Right atrium auricular region (tissue), 2 donors: ENCODE measurements at regions not wholly inside any gene's neighbourhood (a gene's known extent, or its start where the extent isn't known, plus 50 kb on each side); places are given as distances from the start of the nearest gene placed in this dataset.

ENCODE experiments used
- DNase-seq: peaks from one replicate; pipeline ENCODE4 v3.0.0-alpha.2; 2019; ENCODE audit warnings: low spot score
- H3K27ac ChIP-seq, 2 donors: fragments of 200-600 bp; sonication (generic); 1 replicate in 1 of 2; 2 replicates in 1 of 2; pipeline ENCODE4 v1.5.1; 2016 to 2019
- H3K27me3 ChIP-seq, 2 donors: fragments of 200-600 bp; sonication (generic); one replicate each; pipeline versions ENCODE4 v1.5.1 to v1.6.0; 2017 to 2019
- H3K36me3 ChIP-seq: fragments of 200-600 bp; sonication (generic); one replicate; pipeline ENCODE4 v1.5.1; 2016
- H3K4me1 ChIP-seq, 2 donors: fragments of 200-600 bp; sonication (generic); one replicate each; pipeline versions ENCODE4 v1.5.1 to v1.6.0; 2017 to 2019
- H3K4me3 ChIP-seq, 2 donors: fragments of 200-600 bp; sonication (generic); 1 replicate in 1 of 2; 2 replicates in 1 of 2; pipeline ENCODE4 v1.5.1; 2017 to 2019; ENCODE audit warnings: mild to moderate bottlenecking in 1 of 2, moderate library complexity in 1 of 2
- H3K9me3 ChIP-seq, 2 donors: fragments of 200-600 bp; sonication (generic); one replicate each; pipeline ENCODE4 v1.5.1; 2019
- CTCF ChIP-seq, 2 donors: fragments of 200-600 bp; sonication (generic); IDR thresholded peaks; one replicate each; pipeline ENCODE4 v1.5.1; 2019; ENCODE audit warnings: antibody characterized with exemption in 2 of 2

- Histone ChIP-seq H3K4me3 (no peak overlapping the region), H3K36me3 (no peaks in the 10 kb centered on the region), H3K27me3 (no peaks in the 10 kb centered on the region), H3K9me3 (no peaks in the 10 kb centered on the region), H3K27ac (no peak overlapping the region), H3K4me1 (no peaks in the 10 kb centered on the region)
- TF ChIP-seq CTCF (IDR thresholded peaks at IDR 0.05): peak; percentile 42 to 86
- DNase-seq: peak; percentile 76
Measured at GRCh38 chr14:22386924-22387775, 201.9 kb downstream of the DAD1 start.

- no peaks in the 10 kb centered on the region for H3K9me3 ChIP-seq
- no peak for DNase-seq
- H3K27me3 ChIP-seq: no peaks in the 10 kb centered on the region
- no peaks in the 10 kb centered on the region for H3K4me1 ChIP-seq
- TF ChIP-seq CTCF (IDR thresholded peaks at IDR 0.05): no peak
- no peaks in the 10 kb centered on the region for H3K36me3 ChIP-seq
- no peak overlapping the region for H3K4me3 ChIP-seq
- H3K27ac ChIP-seq: no peak overlapping the region
Measured at GRCh38 chr14:22384974-22385526, 204.0 kb downstream of the DAD1 start.

GRCh38 chr14:22384167-22384549 lies 204.9 kb downstream of the DAD1 start:
- no peak for TF ChIP-seq CTCF (IDR thresholded peaks at IDR 0.05)
- no peaks in the 10 kb centered on the region for H3K27me3 ChIP-seq
- H3K4me1 ChIP-seq: no peaks in the 10 kb centered on the region
- no peaks in the 10 kb centered on the region for H3K9me3 ChIP-seq
- no peaks in the 10 kb centered on the region for H3K36me3 ChIP-seq
- H3K27ac ChIP-seq: no peak overlapping the region
- no peak for DNase-seq
- no peak overlapping the region for H3K4me3 ChIP-seq

- H3K9me3 ChIP-seq: no peaks in the 10 kb centered on the region
- no peak overlapping the region for H3K27ac ChIP-seq
- no peak for DNase-seq
- no peaks in the 10 kb centered on the region for H3K4me1 ChIP-seq
- no peaks in the 10 kb centered on the region for H3K36me3 ChIP-seq
- TF ChIP-seq CTCF (IDR thresholded peaks at IDR 0.05): no peak
- H3K4me3 ChIP-seq: no peak overlapping the region
- no peaks in the 10 kb centered on the region for H3K27me3 ChIP-seq
Measured at GRCh38 chr14:22383515-22384166, 205.4 kb downstream of the DAD1 start.

GRCh38 chr14:22382955-22383354 lies 206.1 kb downstream of the DAD1 start:
- no peaks in the 10 kb centered on the region for H3K36me3 ChIP-seq
- H3K27ac ChIP-seq: no peak overlapping the region
- no peaks in the 10 kb centered on the region for H3K4me1 ChIP-seq
- TF ChIP-seq CTCF (IDR thresholded peaks at IDR 0.05): no peak
- H3K4me3 ChIP-seq: no peak overlapping the region
- H3K27me3 ChIP-seq: no peaks in the 10 kb centered on the region
- no peaks in the 10 kb centered on the region for H3K9me3 ChIP-seq
- no peak for DNase-seq
